ENCODE measurements at regions not wholly inside any gene's neighbourhood (a gene's known extent, or its start where the extent isn't known, plus 50 kb on each side); places are given as distances from the start of the nearest gene placed in this dataset.

- no peak for TF ChIP-seq CTCF (conservative IDR thresholded peaks at IDR 0.05 in 1 of 2, IDR thresholded peaks at IDR 0.05 in 1 of 2; ENCODE audit: low read depth in 1 of 2, low read length in 2 of 2)
- TF ChIP-seq EZH2 (IDR thresholded peaks at IDR 0.05; ENCODE audit: low read length, missing control alignments) = no peak
Measured at GRCh38 chr3:164848923-164849322, 229.4 kb downstream of the SI start.
